ENCODE measurements at regions not wholly inside any gene's neighbourhood (a gene's known extent, or its start where the extent isn't known, plus 50 kb on each side); places are given as distances from the start of the nearest gene placed in this dataset.

GRCh38 chr13:100944791-100945345, 270.3 kb upstream of the TMTC4 start:
- TF ChIP-seq GABPA (IDR thresholded peaks at IDR 0.05; ENCODE audit: borderline replicate concordance, insufficient read depth, low read length) (no peak), YY1 (IDR thresholded peaks at IDR 0.05; ENCODE audit: low read depth, low read length) (no peak)
